T-cell (primary cell): ENCODE measurements at regions not wholly inside any gene's neighbourhood (a gene's known extent, or its start where the extent isn't known, plus 50 kb on each side); places are given as distances from the start of the nearest gene placed in this dataset.

Source experiments
- ATAC-seq, 4 experiments: fragments of 200-7000 bp in 3 of 4; fragments of 150-1000 bp in 1 of 4; cut with Tn5 transposase; replicated peaks in 1 of 4; 1 replicate in 3 of 4; 2 replicates in 1 of 4; pipeline ENCODE4 v1.10.0; 2021; ENCODE audit warnings: moderate library complexity in 3 of 4, mild to moderate bottlenecking in 2 of 4, moderate number of reproducible peaks in 1 of 4
- CTCF ChIA-PET, 2 donors: fragments of 300-600 bp; sonication (Branson Sonifier 250); formaldehyde crosslinking; loops; one replicate each; lab custom pipeline; 2022; ENCODE audit warnings: antibody characterized with exemption in 2 of 2; lab: Charles Lee
- POLR2A ChIA-PET, 2 donors: fragments of 300-600 bp; sonication (Branson Sonifier 250); formaldehyde crosslinking; loops; one replicate each; lab custom pipeline; 2022; ENCODE audit warnings: antibody characterized with exemption in 2 of 2; lab: Charles Lee
- DNase-seq, 35 experiments: peaks; one replicate each; pipeline versions ENCODE4 v3.0.0 to v3.0.0-alpha.2; 2013 to 2023
- H3K27ac ChIP-seq: one replicate; pipeline ENCODE4 v1.5.1; 2013; ENCODE audit warnings: low read length
- H3K27me3 ChIP-seq, 2 experiments: replicated peaks in 1 of 2; 1 replicate in 1 of 2; 2 replicates in 1 of 2; pipeline versions ENCODE4 v1.6.1 to v1.7.0; 2013; ENCODE audit warnings: low read length in 1 of 2, mixed read lengths in 1 of 2; ENCODE audit not compliant: control insufficient read depth in 2 of 2, insufficient read depth in 2 of 2; ENCODE audit errors: extremely low read depth in 1 of 2
- H3K36me3 ChIP-seq, 2 donors: 1 replicate in 1 of 2; 2 replicates in 1 of 2; pipeline versions ENCODE4 v1.6.1 to v1.7.0; 2013; ENCODE audit warnings: low read length in 1 of 2; ENCODE audit not compliant: control insufficient read depth in 2 of 2, insufficient read depth in 1 of 2; ENCODE audit errors: extremely low read depth in 1 of 2
- H3K4me1 ChIP-seq, 2 experiments: 1 replicate in 1 of 2; 2 replicates in 1 of 2; pipeline versions ENCODE4 v1.6.1 to v1.7.0; 2013; ENCODE audit warnings: low read length in 2 of 2, mixed read lengths in 1 of 2; ENCODE audit not compliant: insufficient read depth in 2 of 2, control insufficient read depth in 1 of 2; ENCODE audit errors: extremely low read depth in 1 of 2
- H3K4me3 ChIP-seq, 2 donors: 1 replicate in 1 of 2; 2 replicates in 1 of 2; pipeline versions ENCODE4 v1.5.1 to v1.7.0; 2013; ENCODE audit warnings: mild to moderate bottlenecking in 2 of 2, low read length in 1 of 2, moderate library complexity in 1 of 2; ENCODE audit not compliant: control insufficient read depth in 1 of 2; ENCODE audit errors: extremely low read depth in 1 of 2
- H3K9me3 ChIP-seq: 2 replicates; pipeline ENCODE4 v1.7.0; 2013
- H3K27ac Mint-ChIP-seq, 2 donors: one replicate each; pipeline ENCODE4 v1.8.0; 2020 to 2021; ENCODE audit warnings: mild to moderate bottlenecking in 2 of 2, mixed read lengths in 2 of 2
- H3K27me3 Mint-ChIP-seq, 2 donors: one replicate each; pipeline ENCODE4 v1.8.0; 2021 to 2022; ENCODE audit warnings: mixed read lengths in 2 of 2
- H3K36me3 Mint-ChIP-seq: one replicate; pipeline ENCODE4 v1.8.0; 2021; ENCODE audit warnings: mixed read lengths
- H3K4me1 Mint-ChIP-seq, 3 donors: one replicate each; pipeline ENCODE4 v1.8.0; 2020 to 2022; ENCODE audit warnings: mixed read lengths in 3 of 3, mild to moderate bottlenecking in 1 of 3
- H3K4me3 Mint-ChIP-seq, 3 donors: one replicate each; pipeline ENCODE4 v1.8.0; 2020 to 2022; ENCODE audit warnings: mild to moderate bottlenecking in 3 of 3, mixed read lengths in 3 of 3, moderate library complexity in 3 of 3
- H3K9me3 Mint-ChIP-seq, 3 donors: one replicate each; pipeline ENCODE4 v1.8.0; 2020 to 2022; ENCODE audit warnings: mixed read lengths in 3 of 3
- WGBS: methylation state at CpG from one replicate; pipeline ENCODE4 v1.1.5; 2013; ENCODE audit warnings: missing lambda C conversion rate; ENCODE audit not compliant: insufficient coverage; 5-methylcytosine and 5-hydroxymethylcytosine counted together

DNA sequence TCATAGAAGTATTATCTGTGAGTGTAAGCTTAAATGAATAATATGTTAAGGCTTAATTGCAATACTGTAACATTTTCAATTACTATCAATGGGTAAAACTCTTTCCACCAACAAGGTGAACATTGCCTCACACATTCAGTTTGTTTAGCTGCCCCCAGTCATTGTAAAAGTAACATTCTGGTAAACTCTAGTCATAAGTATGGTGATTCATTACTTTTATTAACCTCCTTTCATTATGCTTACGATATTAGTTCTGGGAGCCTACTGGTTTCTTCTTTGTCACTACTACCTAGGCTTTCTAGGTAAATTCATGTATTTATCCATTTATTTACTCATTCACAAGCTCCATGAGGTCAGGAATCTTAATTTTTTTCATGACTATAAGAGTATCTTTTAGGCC lies 412.8 kb upstream of the SLIT2 start:
- Histone ChIP-seq H3K36me3 (no peaks in the 10 kb centered on the region), H3K4me1 (no peaks in the 10 kb centered on the region), H3K4me3 (no peak overlapping the region), H3K27ac (no peak overlapping the region), H3K9me3 (no peaks in the 10 kb centered on the region), H3K27me3 (no peaks in the 10 kb centered on the region)
- DNase-seq (no peak), ATAC-seq (no peak)
- no peaks in the 10 kb centered on the region for H3K27me3 Mint-ChIP-seq
- H3K9me3 Mint-ChIP-seq: peaks cover 0 to 4% (median 4%) of the 10 kb centered on the region in 3 donors
- H3K4me1 Mint-ChIP-seq: no peaks in the 10 kb centered on the region
- ChIA-PET POLR2A (no interaction called here), CTCF (no interaction called here)
- WGBS: no CpG with 5 or more reads among the region's 1 CpG
- H3K27ac Mint-ChIP-seq: no peak overlapping the region
- no peaks in the 10 kb centered on the region for H3K36me3 Mint-ChIP-seq
- no peak overlapping the region for H3K4me3 Mint-ChIP-seq

GRCh38 chr4:19835429-19835828 lies 416.3 kb upstream of the SLIT2 start:
- POLR2A ChIA-PET: no interaction called here
- no peak for ATAC-seq
- H3K9me3 Mint-ChIP-seq: peaks cover 0 to 4% (median 3%) of the 10 kb centered on the region in 3 donors

GRCh38 chr4:19832411-19832810 lies 419.3 kb upstream of the SLIT2 start:
- ChIA-PET POLR2A (no interaction called here), CTCF (no interaction called here)
- 67% methylated on average over 3 of the region's 3 CpGs for WGBS
- Mint-ChIP-seq H3K4me3 (no peak overlapping the region), H3K27me3 (no peaks in the 10 kb centered on the region), H3K27ac (no peak overlapping the region), H3K4me1 (no peaks in the 10 kb centered on the region), H3K9me3 (peaks cover 2 to 7% (median 7%) of the 10 kb centered on the region in 3 donors), H3K36me3 (no peaks in the 10 kb centered on the region)
- H3K4me1 ChIP-seq: no peaks in the 10 kb centered on the region
- no peak for ATAC-seq
- H3K27ac ChIP-seq: no peak overlapping the region
- H3K9me3 ChIP-seq: no peaks in the 10 kb centered on the region
- H3K4me3 ChIP-seq: no peak overlapping the region
- DNase-seq: no peak
- no peaks in the 10 kb centered on the region for H3K27me3 ChIP-seq
- H3K36me3 ChIP-seq: no peaks in the 10 kb centered on the region

More at GRCh38 chr4:19835429-19835828, 416.3 kb upstream of the SLIT2 start:
- no peaks in the 10 kb centered on the region for H3K27me3 Mint-ChIP-seq
- H3K27me3 ChIP-seq: no peaks in the 10 kb centered on the region
- no peak for DNase-seq
- H3K27ac ChIP-seq: no peak overlapping the region
- 85% methylated on average over 1 of the region's 3 CpGs for WGBS
- no peak overlapping the region for H3K4me3 ChIP-seq
- no peak overlapping the region for H3K27ac Mint-ChIP-seq
- no peaks in the 10 kb centered on the region for H3K36me3 ChIP-seq
- H3K4me1 Mint-ChIP-seq: no peaks in the 10 kb centered on the region
- H3K4me1 ChIP-seq: no peaks in the 10 kb centered on the region
- no peak overlapping the region for H3K4me3 Mint-ChIP-seq
- H3K36me3 Mint-ChIP-seq: no peaks in the 10 kb centered on the region
- H3K9me3 ChIP-seq: no peaks in the 10 kb centered on the region
- CTCF ChIA-PET: no interaction called here

GRCh38 chr4:19831644-19832285 lies 419.9 kb upstream of the SLIT2 start:
- H3K27ac Mint-ChIP-seq: no peak overlapping the region
- no peaks in the 10 kb centered on the region for H3K4me1 Mint-ChIP-seq
- no peak overlapping the region for H3K4me3 ChIP-seq
- no peak overlapping the region for H3K4me3 Mint-ChIP-seq
- no peaks in the 10 kb centered on the region for H3K27me3 Mint-ChIP-seq
- no peaks in the 10 kb centered on the region for H3K36me3 Mint-ChIP-seq
- ATAC-seq (no peak), DNase-seq (no peak)
- ChIA-PET POLR2A (no interaction called here), CTCF (no interaction called here)
- 86% methylated on average over 3 of the region's 4 CpGs for WGBS
- H3K9me3 Mint-ChIP-seq: peaks cover 2 to 8% (median 3%) of the 10 kb centered on the region in 3 donors
- no peaks in the 10 kb centered on the region for H3K36me3 ChIP-seq
- no peaks in the 10 kb centered on the region for H3K9me3 ChIP-seq
- no peak overlapping the region for H3K27ac ChIP-seq
- H3K27me3 ChIP-seq: no peaks in the 10 kb centered on the region
- no peaks in the 10 kb centered on the region for H3K4me1 ChIP-seq

GRCh38 chr4:19829101-19829500 lies 422.6 kb upstream of the SLIT2 start:
- POLR2A ChIA-PET: no interaction called here
- H3K27me3 ChIP-seq: no peaks in the 10 kb centered on the region

DNA sequence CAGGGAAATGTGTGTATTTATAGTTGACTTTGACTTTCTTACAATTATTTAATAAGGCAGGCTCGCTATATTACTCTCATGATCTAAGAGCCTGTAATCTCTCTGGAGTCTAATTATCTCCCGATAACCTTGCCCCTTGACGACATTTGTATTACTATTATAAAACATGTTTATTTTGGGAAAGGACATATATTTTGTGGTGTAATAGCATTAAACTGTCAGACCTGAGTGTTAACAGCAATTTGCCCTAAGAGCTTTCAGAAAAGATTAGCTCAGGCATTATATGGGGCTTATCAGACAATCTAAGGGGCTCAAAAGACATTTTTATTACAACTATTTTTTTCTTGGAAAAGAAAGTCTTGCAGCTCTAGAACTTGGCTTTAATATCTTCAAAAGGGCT lies 427.9 kb upstream of the SLIT2 start:
- Histone ChIP-seq H3K9me3 (no peaks in the 10 kb centered on the region), H3K4me1 (no peaks in the 10 kb centered on the region), H3K4me3 (no peak overlapping the region), H3K36me3 (no peaks in the 10 kb centered on the region), H3K27me3 (no peaks in the 10 kb centered on the region), H3K27ac (no peak overlapping the region)
- DNase-seq: no peak
- H3K9me3 Mint-ChIP-seq: peaks cover 0 to 8% (median 7%) of the 10 kb centered on the region in 3 donors
- no CpG with 5 or more reads among the region's 3 CpGs for WGBS
- no peaks in the 10 kb centered on the region for H3K4me1 Mint-ChIP-seq
- no peak overlapping the region for H3K27ac Mint-ChIP-seq
- POLR2A ChIA-PET: no interaction called here
- H3K36me3 Mint-ChIP-seq: no peaks in the 10 kb centered on the region
- CTCF ChIA-PET: no interaction called here
- ATAC-seq: no peak
- no peak overlapping the region for H3K4me3 Mint-ChIP-seq
- no peaks in the 10 kb centered on the region for H3K27me3 Mint-ChIP-seq

More at GRCh38 chr4:19829101-19829500, 422.6 kb upstream of the SLIT2 start:
- H3K4me3 Mint-ChIP-seq: no peak overlapping the region
- no peak overlapping the region for H3K27ac Mint-ChIP-seq
- Histone ChIP-seq H3K27ac (no peak overlapping the region), H3K36me3 (no peaks in the 10 kb centered on the region), H3K4me3 (no peak overlapping the region), H3K9me3 (no peaks in the 10 kb centered on the region), H3K4me1 (no peaks in the 10 kb centered on the region)
- H3K4me1 Mint-ChIP-seq: no peaks in the 10 kb centered on the region
- no peaks in the 10 kb centered on the region for H3K36me3 Mint-ChIP-seq
- WGBS: no CpG with 5 or more reads among the region's 4 CpGs
- peaks cover 2 to 8% (median 3%) of the 10 kb centered on the region in 3 donors for H3K9me3 Mint-ChIP-seq
- DNase-seq (no peak), ATAC-seq (no peak)
- CTCF ChIA-PET: no interaction called here
- no peaks in the 10 kb centered on the region for H3K27me3 Mint-ChIP-seq

DNA sequence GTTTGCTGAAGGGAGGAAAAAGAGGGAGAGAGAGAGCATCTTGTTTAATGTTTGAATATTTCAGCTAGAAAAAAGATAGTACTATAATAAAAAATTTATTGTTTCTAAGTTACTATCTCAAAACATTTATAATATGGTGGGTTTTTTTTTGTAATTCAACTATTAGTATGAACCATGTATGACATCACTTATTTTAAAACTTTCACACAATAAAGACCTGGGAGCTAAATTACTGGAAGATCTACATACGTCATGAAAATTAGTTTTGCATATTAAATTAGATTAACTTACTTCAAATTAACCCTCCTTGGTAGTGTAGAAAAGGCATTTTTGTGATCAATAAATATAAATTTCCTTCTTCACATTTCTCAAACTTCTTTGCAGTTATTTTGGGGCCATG lies 432.0 kb upstream of the SLIT2 start:
- no peaks in the 10 kb centered on the region for H3K4me1 ChIP-seq
- Mint-ChIP-seq H3K27me3 (no peaks in the 10 kb centered on the region), H3K36me3 (no peaks in the 10 kb centered on the region), H3K9me3 (peaks cover 4 to 11% (median 7%) of the 10 kb centered on the region in 3 donors), H3K27ac (no peak overlapping the region), H3K4me1 (no peaks in the 10 kb centered on the region), H3K4me3 (no peak overlapping the region)
- no peak overlapping the region for H3K27ac ChIP-seq
- no peaks in the 10 kb centered on the region for H3K27me3 ChIP-seq
- no peak overlapping the region for H3K4me3 ChIP-seq
- no peak for ATAC-seq
- ChIA-PET CTCF (no interaction called here), POLR2A (no interaction called here)
- no peaks in the 10 kb centered on the region for H3K36me3 ChIP-seq
- WGBS: no CpG with 5 or more reads among the region's 1 CpG
- DNase-seq: no peak
- no peaks in the 10 kb centered on the region for H3K9me3 ChIP-seq
